Activated naive CD8-positive, alpha-beta T cell (primary cell): ENCODE measurements at regions not wholly inside any gene's neighbourhood (a gene's known extent, or its start where the extent isn't known, plus 50 kb on each side); places are given as distances from the start of the nearest gene placed in this dataset.

Experiments used
- H3K27ac Mint-ChIP-seq: one replicate; pipeline ENCODE4 v1.8.0; 2021; ENCODE audit warnings: mixed read lengths
- H3K27me3 Mint-ChIP-seq: one replicate; pipeline ENCODE4 v1.8.0; 2021; ENCODE audit warnings: mixed read lengths
- H3K36me3 Mint-ChIP-seq: one replicate; pipeline ENCODE4 v1.8.0; 2021; ENCODE audit warnings: mixed read lengths
- H3K4me1 Mint-ChIP-seq: one replicate; pipeline ENCODE4 v1.8.0; 2021; ENCODE audit warnings: low read depth, mixed read lengths
- H3K4me3 Mint-ChIP-seq: one replicate; pipeline ENCODE4 v1.8.0; 2021; ENCODE audit warnings: mild to moderate bottlenecking, mixed read lengths
- H3K9me3 Mint-ChIP-seq: one replicate; pipeline ENCODE4 v1.8.0; 2021; ENCODE audit warnings: low read depth, mixed read lengths

- peaks cover 5% of the 10 kb centered on the region for H3K27me3 Mint-ChIP-seq
- H3K9me3 Mint-ChIP-seq: peaks cover 5% of the 10 kb centered on the region
- no peaks in the 10 kb centered on the region for H3K4me1 Mint-ChIP-seq
Observed at GRCh38 chr7:98493030-98493778, 92.3 kb upstream of the BAIAP2L1 start.

DNA sequence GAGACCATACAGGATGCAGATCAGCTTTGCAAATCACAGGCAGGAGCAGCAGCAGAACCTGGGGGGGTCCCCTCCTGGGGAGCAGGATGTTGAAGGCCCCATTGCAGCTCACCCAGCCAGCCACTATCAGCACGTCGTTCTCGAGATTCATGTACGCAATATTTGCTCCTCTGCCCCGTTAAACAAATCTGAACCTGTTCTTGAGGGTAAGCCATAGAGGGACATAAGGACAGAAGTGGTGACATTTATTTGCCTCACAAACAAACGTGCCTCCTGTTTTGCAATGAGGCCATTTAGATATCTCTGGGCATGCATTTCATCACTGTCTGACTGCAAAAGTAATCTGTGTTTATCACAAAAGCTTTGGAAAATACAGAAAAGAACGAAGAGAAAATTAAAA, 87.3 kb upstream of the BAIAP2L1 start:
- Mint-ChIP-seq H3K36me3 (no peaks in the 10 kb centered on the region), H3K4me3 (no peak overlapping the region), H3K27me3 (peaks cover 5% of the 10 kb centered on the region), H3K4me1 (no peaks in the 10 kb centered on the region), H3K9me3 (no peaks in the 10 kb centered on the region), H3K27ac (no peak overlapping the region)

More at GRCh38 chr7:98493030-98493778, 92.3 kb upstream of the BAIAP2L1 start:
- Mint-ChIP-seq H3K36me3 (no peaks in the 10 kb centered on the region), H3K4me3 (no peak overlapping the region), H3K27ac (no peak overlapping the region)

- Mint-ChIP-seq H3K9me3 (no peaks in the 10 kb centered on the region), H3K27ac (no peak overlapping the region), H3K4me3 (no peak overlapping the region), H3K36me3 (no peaks in the 10 kb centered on the region), H3K4me1 (no peaks in the 10 kb centered on the region), H3K27me3 (peaks cover 7% of the 10 kb centered on the region)
Observed at GRCh38 chr7:98483964-98484545, 83.2 kb upstream of the BAIAP2L1 start.

DNA sequence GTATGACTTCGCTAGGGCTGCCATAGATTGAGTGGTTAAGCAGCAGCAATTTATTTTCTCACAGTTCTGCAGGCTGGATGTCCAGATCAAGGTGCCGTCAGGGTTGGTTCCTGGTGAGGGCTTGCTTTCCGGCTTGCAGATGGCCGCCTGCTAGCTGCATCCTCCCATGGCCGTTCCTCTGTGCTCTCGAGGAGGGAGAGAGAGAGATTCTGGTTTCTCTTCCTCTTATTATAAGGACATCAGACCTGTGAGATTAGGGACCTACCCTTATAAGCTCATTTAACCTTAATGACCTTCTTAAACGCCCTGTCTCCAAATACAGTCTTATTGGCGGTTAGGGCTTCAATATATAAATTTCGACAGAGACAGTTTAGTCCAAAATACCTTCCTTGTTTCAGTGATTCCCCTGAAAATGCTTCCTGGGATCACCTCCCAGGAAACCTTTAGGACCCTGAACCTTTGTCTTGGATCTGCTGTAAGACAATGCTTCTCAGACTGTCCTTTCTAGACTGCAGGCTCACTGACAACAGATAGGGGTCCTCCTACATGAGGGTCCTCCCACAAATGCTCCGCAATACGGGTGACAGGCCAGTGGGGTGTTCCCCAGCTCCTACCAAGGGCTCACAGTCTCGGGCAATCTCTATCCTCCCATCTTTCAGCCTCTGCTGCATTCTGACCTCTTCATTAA, 82.5 kb upstream of the BAIAP2L1 start:
- Mint-ChIP-seq H3K27ac (no peak overlapping the region), H3K36me3 (no peaks in the 10 kb centered on the region), H3K4me1 (no peaks in the 10 kb centered on the region), H3K27me3 (peaks cover 5% of the 10 kb centered on the region), H3K9me3 (no peaks in the 10 kb centered on the region), H3K4me3 (no peak overlapping the region)

GRCh38 chr7:98479318-98479717, 78.4 kb upstream of the BAIAP2L1 start:
- Mint-ChIP-seq H3K9me3 (no peaks in the 10 kb centered on the region), H3K36me3 (no peaks in the 10 kb centered on the region), H3K4me1 (no peaks in the 10 kb centered on the region), H3K27ac (no peak overlapping the region), H3K4me3 (no peak overlapping the region), H3K27me3 (peaks cover 2% of the 10 kb centered on the region)

DNA sequence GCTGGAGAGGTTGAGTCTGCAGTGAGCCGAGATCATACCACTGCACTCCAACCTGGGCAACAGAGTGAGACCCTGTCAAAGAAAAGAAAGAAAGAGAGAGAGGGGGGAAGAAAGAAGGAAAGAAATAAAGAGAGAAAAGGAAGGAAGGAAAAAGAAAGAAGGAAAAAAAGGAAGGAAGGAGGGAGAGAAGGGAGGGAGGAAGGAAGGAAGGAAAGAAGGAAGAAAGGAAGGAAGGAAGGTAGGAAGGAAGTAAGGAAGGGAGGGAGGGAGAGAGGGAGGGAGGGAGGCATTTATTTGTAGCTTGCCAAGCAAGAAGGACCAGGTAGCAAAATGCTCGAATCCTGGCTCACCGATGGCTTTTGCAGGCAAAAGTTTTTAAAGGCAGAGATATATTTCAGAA, 74.5 kb upstream of the BAIAP2L1 start:
- Mint-ChIP-seq H3K4me1 (peaks cover 6% of the 10 kb centered on the region), H3K36me3 (no peaks in the 10 kb centered on the region), H3K27ac (no peak overlapping the region), H3K9me3 (no peaks in the 10 kb centered on the region), H3K4me3 (no peak overlapping the region), H3K27me3 (peaks cover 11% of the 10 kb centered on the region)

GRCh38 chr7:98474558-98474957, 73.7 kb upstream of the BAIAP2L1 start:
- H3K9me3 Mint-ChIP-seq: no peaks in the 10 kb centered on the region
- H3K27me3 Mint-ChIP-seq: peaks cover 11% of the 10 kb centered on the region
- peaks cover 6% of the 10 kb centered on the region for H3K4me1 Mint-ChIP-seq
- no peak overlapping the region for H3K4me3 Mint-ChIP-seq
- no peak overlapping the region for H3K27ac Mint-ChIP-seq
- H3K36me3 Mint-ChIP-seq: no peaks in the 10 kb centered on the region

DNA sequence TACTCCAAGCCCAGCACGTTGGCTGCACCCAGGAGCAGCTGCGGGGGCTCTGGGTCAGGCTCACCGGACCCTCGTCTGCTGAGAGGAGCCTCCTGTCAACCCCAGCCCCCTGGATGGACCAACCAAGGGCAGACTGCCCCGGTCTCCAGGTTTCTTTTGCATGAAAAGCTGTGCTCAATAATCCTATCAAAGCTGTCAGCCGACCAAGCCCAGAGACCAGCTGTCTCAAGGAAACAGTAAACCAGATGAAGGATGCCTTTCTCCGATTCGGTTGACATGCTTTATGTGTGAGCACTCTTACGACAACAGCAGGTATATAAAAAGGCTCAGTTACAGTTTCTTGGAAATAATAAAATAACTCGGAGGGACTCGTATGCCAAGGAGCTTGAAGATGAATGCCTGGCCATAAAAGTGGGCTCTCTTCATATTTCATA, 71.6 kb upstream of the BAIAP2L1 start:
- Mint-ChIP-seq H3K27ac (no peak overlapping the region), H3K36me3 (no peaks in the 10 kb centered on the region), H3K27me3 (peaks cover 11% of the 10 kb centered on the region), H3K4me3 (no peak overlapping the region), H3K9me3 (no peaks in the 10 kb centered on the region), H3K4me1 (peaks cover 6% of the 10 kb centered on the region)

DNA sequence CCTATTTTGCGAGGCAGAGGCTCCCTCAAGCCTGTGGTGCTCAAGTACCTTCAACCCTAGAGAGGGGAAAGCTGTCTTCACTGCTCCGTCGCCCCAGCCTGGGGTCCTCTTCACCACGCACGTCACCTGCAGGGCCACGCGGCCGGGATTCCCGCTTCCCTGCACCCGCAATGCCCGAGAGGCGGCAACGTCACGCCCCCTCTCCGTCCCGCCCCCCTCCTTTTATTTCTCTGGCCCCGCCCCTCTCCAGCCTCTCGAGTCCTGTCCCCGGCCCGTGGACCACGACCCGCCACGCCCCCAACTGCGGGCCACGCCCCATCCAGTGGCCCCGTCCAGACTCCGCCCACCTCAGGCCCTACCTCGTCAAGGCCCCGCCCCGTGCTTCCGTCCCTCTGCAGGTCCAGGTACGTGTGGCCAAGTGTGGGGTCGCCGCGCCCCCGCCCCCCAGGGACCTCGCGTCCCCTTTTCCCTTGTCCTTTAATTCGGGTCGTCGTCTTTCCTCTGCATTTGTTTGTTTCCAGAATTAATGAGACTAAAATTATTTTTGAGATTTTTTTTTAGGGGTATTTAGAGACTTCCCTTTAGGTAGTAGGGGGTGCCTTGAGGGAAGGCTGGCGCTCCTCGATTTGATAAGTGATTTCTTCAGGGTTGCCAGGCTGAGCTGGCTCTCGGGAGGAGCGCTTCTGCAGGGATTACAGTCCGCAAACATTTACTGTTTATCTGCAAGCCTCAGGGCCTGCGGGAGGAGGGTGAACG, 69.8 kb upstream of the BAIAP2L1 start:
- H3K4me1 Mint-ChIP-seq: peaks cover 6% of the 10 kb centered on the region
- peaks cover 11% of the 10 kb centered on the region for H3K27me3 Mint-ChIP-seq
- H3K9me3 Mint-ChIP-seq: no peaks in the 10 kb centered on the region
- peak overlapping the region; percentile 36 for H3K4me3 Mint-ChIP-seq
- H3K36me3 Mint-ChIP-seq: no peaks in the 10 kb centered on the region
- H3K27ac Mint-ChIP-seq: no peak overlapping the region

DNA sequence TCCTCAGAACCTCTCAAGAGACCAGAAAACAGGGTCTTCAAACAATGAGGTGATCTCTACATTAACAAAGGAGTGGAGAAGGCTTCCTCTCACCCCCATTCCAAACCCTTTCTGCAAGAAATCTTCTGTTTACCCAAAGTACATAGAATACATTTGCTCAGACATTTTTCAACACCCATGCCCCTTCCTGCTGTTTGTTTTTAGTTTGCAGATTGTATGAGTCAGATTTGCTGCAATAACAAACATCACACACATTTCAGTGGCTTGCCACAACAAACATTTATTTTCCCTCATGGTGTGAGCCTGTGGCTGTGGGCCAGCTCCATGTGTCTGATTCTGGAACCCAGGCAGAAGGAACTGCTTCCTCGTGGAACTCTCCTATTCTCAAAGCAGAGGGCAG, 68.2 kb upstream of the BAIAP2L1 start:
- Mint-ChIP-seq H3K4me1 (peaks cover 6% of the 10 kb centered on the region), H3K9me3 (no peaks in the 10 kb centered on the region), H3K36me3 (no peaks in the 10 kb centered on the region), H3K4me3 (no peak overlapping the region), H3K27me3 (peaks cover 11% of the 10 kb centered on the region), H3K27ac (no peak overlapping the region)

GRCh38 chr7:98467570-98468312, 66.9 kb upstream of the BAIAP2L1 start:
- Mint-ChIP-seq H3K4me3 (no peak overlapping the region), H3K27me3 (peaks cover 9% of the 10 kb centered on the region), H3K27ac (no peak overlapping the region), H3K4me1 (peaks cover 6% of the 10 kb centered on the region), H3K36me3 (no peaks in the 10 kb centered on the region), H3K9me3 (no peaks in the 10 kb centered on the region)

DNA sequence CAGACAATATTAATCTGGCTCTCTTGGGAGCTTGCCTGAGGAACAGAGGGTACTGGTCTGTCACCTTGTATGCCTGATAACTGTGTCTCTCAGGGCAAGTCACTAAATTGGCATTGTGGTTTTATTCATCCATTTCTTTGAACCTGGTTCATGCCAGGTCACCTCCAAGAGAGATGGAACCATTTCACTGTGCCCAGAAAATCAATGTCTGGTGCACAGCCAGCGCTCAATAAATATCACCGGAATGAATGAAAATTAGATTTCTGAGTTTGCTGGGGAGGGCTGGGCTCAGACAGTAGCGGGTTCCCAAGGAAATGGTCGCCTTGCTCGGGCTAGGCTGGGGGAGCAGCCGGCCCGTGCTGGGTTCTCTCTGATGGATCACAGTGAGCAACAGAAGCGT, 64.1 kb upstream of the BAIAP2L1 start:
- no peaks in the 10 kb centered on the region for H3K9me3 Mint-ChIP-seq
- no peaks in the 10 kb centered on the region for H3K36me3 Mint-ChIP-seq
- H3K4me1 Mint-ChIP-seq: no peaks in the 10 kb centered on the region
- no peaks in the 10 kb centered on the region for H3K27me3 Mint-ChIP-seq
- no peak overlapping the region for H3K27ac Mint-ChIP-seq
- H3K4me3 Mint-ChIP-seq: no peak overlapping the region

DNA sequence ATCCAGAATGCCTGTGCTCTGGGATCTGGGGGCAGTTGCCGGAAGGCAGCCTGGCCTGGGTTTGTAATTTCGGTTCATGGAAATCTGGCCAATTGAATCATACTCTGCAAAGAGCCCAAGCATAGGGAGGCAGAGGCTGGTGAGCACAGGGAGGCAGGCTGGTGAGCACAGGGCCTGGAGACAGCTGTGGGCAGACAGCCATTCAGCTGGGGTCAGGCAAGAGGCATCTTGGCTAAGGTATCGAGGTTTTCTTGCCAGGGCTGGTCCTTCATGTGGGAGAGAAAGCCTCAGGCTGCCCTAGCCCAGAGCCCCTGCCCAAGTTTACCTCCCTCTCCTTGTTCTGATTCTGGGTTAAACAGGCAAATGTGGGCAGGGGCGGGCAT, 63.7 kb upstream of the BAIAP2L1 start:
- Mint-ChIP-seq H3K27me3 (no peaks in the 10 kb centered on the region), H3K4me1 (no peaks in the 10 kb centered on the region), H3K9me3 (no peaks in the 10 kb centered on the region), H3K36me3 (no peaks in the 10 kb centered on the region), H3K4me3 (no peak overlapping the region), H3K27ac (no peak overlapping the region)

GRCh38 chr7:98463837-98464557, 63.1 kb upstream of the BAIAP2L1 start:
- Mint-ChIP-seq H3K4me1 (no peaks in the 10 kb centered on the region), H3K27me3 (no peaks in the 10 kb centered on the region), H3K4me3 (no peak overlapping the region), H3K9me3 (no peaks in the 10 kb centered on the region), H3K36me3 (no peaks in the 10 kb centered on the region), H3K27ac (no peak overlapping the region)
